ENCODE measurements at regions not wholly inside any gene's neighbourhood (a gene's known extent, or its start where the extent isn't known, plus 50 kb on each side); places are given as distances from the start of the nearest gene placed in this dataset.

DNA sequence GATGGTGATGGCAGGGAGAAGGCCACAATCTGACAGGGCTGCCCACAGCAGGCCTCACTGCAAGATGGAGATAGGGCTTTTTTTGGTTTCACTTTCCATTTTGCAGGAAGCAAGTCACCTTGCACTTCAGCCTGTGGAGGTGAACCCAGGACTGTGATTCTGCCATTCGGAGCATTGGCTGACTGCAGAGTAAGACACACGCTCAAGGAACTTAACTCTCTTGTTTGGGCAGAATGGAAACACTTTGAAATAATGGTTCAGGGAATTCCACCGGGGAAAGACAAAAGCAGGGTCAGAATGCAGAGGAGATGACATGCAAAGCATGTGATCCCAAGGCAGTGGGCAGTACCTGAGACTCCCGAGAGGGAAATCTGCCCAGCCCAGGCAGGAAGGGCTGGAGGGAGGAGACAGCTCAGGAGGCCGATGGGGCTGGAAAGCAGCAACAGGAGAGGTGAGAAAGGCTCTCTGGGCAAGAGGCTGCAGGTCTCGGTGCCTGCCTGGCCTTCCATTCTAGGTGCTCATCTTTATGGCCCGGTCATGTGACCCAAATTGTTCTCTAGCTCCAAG lies 58.7 kb upstream of the PRMT8 start:
- TF ChIP-seq, protein P1, sequence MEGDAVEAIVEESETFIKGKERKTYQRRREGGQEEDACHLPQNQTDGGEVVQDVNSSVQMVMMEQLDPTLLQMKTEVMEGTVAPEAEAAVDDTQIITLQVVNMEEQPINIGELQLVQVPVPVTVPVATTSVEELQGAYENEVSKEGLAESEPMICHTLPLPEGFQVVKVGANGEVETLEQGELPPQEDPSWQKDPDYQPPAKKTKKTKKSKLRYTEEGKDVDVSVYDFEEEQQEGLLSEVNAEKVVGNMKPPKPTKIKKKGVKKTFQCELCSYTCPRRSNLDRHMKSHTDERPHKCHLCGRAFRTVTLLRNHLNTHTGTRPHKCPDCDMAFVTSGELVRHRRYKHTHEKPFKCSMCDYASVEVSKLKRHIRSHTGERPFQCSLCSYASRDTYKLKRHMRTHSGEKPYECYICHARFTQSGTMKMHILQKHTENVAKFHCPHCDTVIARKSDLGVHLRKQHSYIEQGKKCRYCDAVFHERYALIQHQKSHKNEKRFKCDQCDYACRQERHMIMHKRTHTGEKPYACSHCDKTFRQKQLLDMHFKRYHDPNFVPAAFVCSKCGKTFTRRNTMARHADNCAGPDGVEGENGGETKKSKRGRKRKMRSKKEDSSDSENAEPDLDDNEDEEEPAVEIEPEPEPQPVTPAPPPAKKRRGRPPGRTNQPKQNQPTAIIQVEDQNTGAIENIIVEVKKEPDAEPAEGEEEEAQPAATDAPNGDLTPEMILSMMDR (conservative IDR thresholded peaks at IDR 0.05; ENCODE audit: low read depth, low read length) = no peak
- TF ChIP-seq EZH2 (IDR thresholded peaks at IDR 0.05; ENCODE audit: borderline replicate concordance, low read depth, low read length, poor library complexity, severe bottlenecking) = no peak
- H3K36me3 ChIP-seq (ENCODE audit: insufficient read depth, low read length, poor library complexity, severe bottlenecking) = no peaks in the 10 kb centered on the region
- POLR2A ChIA-PET (ENCODE audit: low non-redundant PET) = interaction anchor here (0.7 kb wide), 1 partner anchor 276 kb away, joined by 3 read pairs; no protein-coding TSS in a partner anchor
- no peak overlapping the region for H3K27ac ChIP-seq (ENCODE audit: low read depth, low read length, poor library complexity, severe bottlenecking)
- no peak for DNase-seq (ENCODE audit: low spot score)
- H3K4me1 ChIP-seq (ENCODE audit: insufficient read depth, low read length, poor library complexity, severe bottlenecking) = no peaks in the 10 kb centered on the region
- no peaks in the 10 kb centered on the region for H3K27me3 ChIP-seq (replicated peaks; ENCODE audit: insufficient read depth, low read depth, low read length, poor library complexity)
- CTCF ChIA-PET = no interaction called here
- no peaks in the 10 kb centered on the region for H3K9me3 ChIP-seq (ENCODE audit: low read depth, low read length, poor library complexity, severe bottlenecking)
- H3K4me3 ChIP-seq (ENCODE audit: low read depth, low read length, poor library complexity, severe bottlenecking) = no peak overlapping the region
- intact Hi-C loops (cut with micrococcal nuclease; ENCODE audit: unreplicated experiment) = no loop called here
- no TSS peak for BruUV-seq (replicated peaks)

DNA sequence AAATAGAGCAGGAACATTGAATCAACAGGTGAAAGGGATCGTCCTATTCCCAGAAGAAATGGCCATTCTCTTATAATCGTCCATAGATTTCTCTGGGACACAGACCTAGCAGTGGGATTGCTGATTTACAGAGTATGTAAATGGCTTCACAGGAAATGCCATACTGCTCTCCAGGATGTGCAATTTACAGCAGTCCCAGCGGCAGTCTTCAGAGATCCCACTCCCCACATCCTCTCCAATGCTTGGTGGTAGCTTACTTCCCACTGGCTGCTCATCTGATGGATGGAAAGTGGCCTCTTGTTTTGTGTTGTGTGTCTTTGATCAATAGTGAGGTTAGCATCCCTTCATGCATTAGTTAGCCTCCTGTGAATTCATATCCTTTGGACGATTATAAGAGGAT lies 58.1 kb upstream of the PRMT8 start:
- BruUV-seq (replicated peaks) = no TSS peak
- no peaks in the 10 kb centered on the region for H3K36me3 ChIP-seq (ENCODE audit: insufficient read depth, low read length, poor library complexity, severe bottlenecking)
- DNase-seq (ENCODE audit: low spot score) = peak; percentile 58
- no peaks in the 10 kb centered on the region for H3K27me3 ChIP-seq (replicated peaks; ENCODE audit: insufficient read depth, low read depth, low read length, poor library complexity)
- H3K9me3 ChIP-seq (ENCODE audit: low read depth, low read length, poor library complexity, severe bottlenecking) = no peaks in the 10 kb centered on the region
- H3K4me1 ChIP-seq (ENCODE audit: insufficient read depth, low read length, poor library complexity, severe bottlenecking) = no peaks in the 10 kb centered on the region
- H3K4me3 ChIP-seq (ENCODE audit: low read depth, low read length, poor library complexity, severe bottlenecking) = no peak overlapping the region
- intact Hi-C loops (cut with micrococcal nuclease; ENCODE audit: unreplicated experiment) = no loop called here
- POLR2A ChIA-PET (ENCODE audit: low non-redundant PET) = interaction anchor here (0.7 kb wide), 1 partner anchor 276 kb away, joined by 3 read pairs; no protein-coding TSS in a partner anchor
- CTCF ChIA-PET = interaction anchor here (0.6 kb wide), 1 partner anchor 12 kb away, joined by 4 read pairs; no protein-coding TSS in a partner anchor
- H3K27ac ChIP-seq (ENCODE audit: low read depth, low read length, poor library complexity, severe bottlenecking) = no peak overlapping the region
- TF ChIP-seq, protein P1 (conservative IDR thresholded peaks at IDR 0.05; ENCODE audit: low read depth, low read length) = no peak
- TF ChIP-seq EZH2 (IDR thresholded peaks at IDR 0.05; ENCODE audit: borderline replicate concordance, low read depth, low read length, poor library complexity, severe bottlenecking) = no peak

GRCh38 chr12:3436461-3437065 lies 54.4 kb upstream of the PRMT8 start:
- H3K4me1 ChIP-seq (ENCODE audit: insufficient read depth, low read length, poor library complexity, severe bottlenecking) = no peaks in the 10 kb centered on the region
- no peak overlapping the region for H3K27ac ChIP-seq (ENCODE audit: low read depth, low read length, poor library complexity, severe bottlenecking)
- ChIA-PET CTCF (no interaction called here), POLR2A (ENCODE audit: low non-redundant PET) (no interaction called here)
- intact Hi-C loops (cut with micrococcal nuclease; ENCODE audit: unreplicated experiment) = no loop called here
- H3K4me3 ChIP-seq (ENCODE audit: low read depth, low read length, poor library complexity, severe bottlenecking) = no peak overlapping the region
- no peak for DNase-seq (ENCODE audit: low spot score)
- no peaks in the 10 kb centered on the region for H3K36me3 ChIP-seq (ENCODE audit: insufficient read depth, low read length, poor library complexity, severe bottlenecking)
- no peaks in the 10 kb centered on the region for H3K9me3 ChIP-seq (ENCODE audit: low read depth, low read length, poor library complexity, severe bottlenecking)
- peaks cover 4% of the 10 kb centered on the region for H3K27me3 ChIP-seq (replicated peaks; ENCODE audit: insufficient read depth, low read depth, low read length, poor library complexity)
- no TSS peak for BruUV-seq (replicated peaks)
- TF ChIP-seq, protein P1 (conservative IDR thresholded peaks at IDR 0.05; ENCODE audit: low read depth, low read length) = no peak
- TF ChIP-seq EZH2 (IDR thresholded peaks at IDR 0.05; ENCODE audit: borderline replicate concordance, low read depth, low read length, poor library complexity, severe bottlenecking) = no peak

All from A673 (cell line).